ENCODE measurements at regions not wholly inside any gene's neighbourhood (a gene's known extent, or its start where the extent isn't known, plus 50 kb on each side); places are given as distances from the start of the nearest gene placed in this dataset.
"Not testable (repeated sequence)": the region's sequence is repeated elsewhere in the genome, so short reads cannot be mapped to it uniquely, and the experiment has no call there.

- dilution Hi-C loops (cut with HindIII; ENCODE audit: low sequenced_read_pairs, unreplicated experiment); H3K27me3 ChIP-seq (ENCODE audit: control insufficient read depth, insufficient read depth, low read length); H3K4me3 ChIP-seq (ENCODE audit: insufficient read depth, low read depth, low read length); H3K56ac ChIP-seq (ENCODE audit: extremely low read depth, insufficient read depth, low read length); H4K8ac ChIP-seq (ENCODE audit: low read depth in 2 of 2, low read length in 2 of 2); H2AK5ac ChIP-seq (ENCODE audit: low read depth, low read length); H3K23ac ChIP-seq (ENCODE audit: low read depth, low read length); H2AK9ac ChIP-seq (replicated peaks; ENCODE audit: low read depth, low read length, poor library complexity); H3K27ac ChIP-seq (ENCODE audit: insufficient read depth, low read length); H4K91ac ChIP-seq (ENCODE audit: insufficient read depth, low read depth, low read length); H2AFZ ChIP-seq (replicated peaks; ENCODE audit: low read length, poor library complexity); intact Hi-C loops (cut with micrococcal nuclease); H3K4me1 ChIP-seq (ENCODE audit: control insufficient read depth, insufficient read depth, low read length); POLR2A ChIA-PET (ENCODE audit: unreplicated experiment); CTCF ChIA-PET; H3K9me1 ChIP-seq (ENCODE audit: insufficient read depth, low read length); ATAC-seq (ENCODE audit: low read depth); H3K18ac ChIP-seq (ENCODE audit: low read depth, low read length); H2BK20ac ChIP-seq (ENCODE audit: low read depth, low read length); H4K5ac ChIP-seq (ENCODE audit: low read depth, low read length); BruUV-seq (replicated peaks); H3K36me3 ChIP-seq (ENCODE audit: control insufficient read depth, insufficient read depth, low read length); H2BK5ac ChIP-seq (ENCODE audit: low read depth, low read length, poor library complexity, severe bottlenecking); H2BK120ac ChIP-seq (ENCODE audit: low read depth, low read length); H3K79me1 ChIP-seq (ENCODE audit: low read depth in 1 of 2, low read length in 2 of 2); H2BK15ac ChIP-seq (ENCODE audit: low read depth, low read length); H4K20me1 ChIP-seq (ENCODE audit: insufficient read depth, low read length); H3K9ac ChIP-seq (ENCODE audit: low read depth, low read length); H3K4me2 ChIP-seq (ENCODE audit: low read depth, low read length); DNase-seq; H3K4ac ChIP-seq (ENCODE audit: low read depth, low read length); in situ Hi-C loops (cut with MboI; ENCODE audit: low sequenced_read_pairs); H3K14ac ChIP-seq (replicated peaks; ENCODE audit: low read depth, low read length): not testable (repeated sequence)
- WGBS, 2 experiments (ENCODE audit: extremely low coverage in 2 of 2, insufficient read length in 1 of 2), result 18% methylated on average over 3 of the region's 21 CpGs; no CpG with 5 or more reads in 1 of the 2 experiments
- H3K9me3 ChIP-seq (ENCODE audit: control insufficient read depth, insufficient read depth, low read length), result peaks cover 40% of the 10 kb centered on the region
Measured at GRCh38 chr1:2959881-2960280, 61.4 kb upstream of the ACTRT2 start.

Measured in IMR-90 (cell line).